ENCODE measurements at regions not wholly inside any gene's neighbourhood (a gene's known extent, or its start where the extent isn't known, plus 50 kb on each side); places are given as distances from the start of the nearest gene placed in this dataset.
A peak's percentile ranks its signal among the peaks of the same experiment; 100 is the strongest.

DNA sequence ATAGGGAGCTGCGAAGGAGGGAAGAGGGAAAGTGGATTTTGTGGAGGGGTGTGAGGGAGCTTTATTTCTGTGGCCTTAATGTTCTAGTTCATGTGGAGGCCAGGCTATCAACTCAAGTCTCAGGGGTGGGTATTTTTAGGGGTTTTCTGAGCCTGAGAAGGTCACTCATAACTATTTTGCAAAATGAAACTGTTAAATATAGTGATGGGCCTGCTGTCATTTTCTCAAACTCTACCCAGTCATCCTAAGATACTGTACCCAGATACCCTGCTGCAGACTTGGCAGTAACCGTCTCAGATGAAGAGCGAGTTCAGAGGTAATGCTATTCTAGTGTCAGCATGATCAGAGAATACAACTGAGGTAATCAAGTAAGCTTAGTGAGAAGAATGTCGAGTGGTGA is 545.0 kb upstream of the TBL1XR1 start:
- DNase-seq (ENCODE audit: low read depth in 2 of 2) = no peak

DNA sequence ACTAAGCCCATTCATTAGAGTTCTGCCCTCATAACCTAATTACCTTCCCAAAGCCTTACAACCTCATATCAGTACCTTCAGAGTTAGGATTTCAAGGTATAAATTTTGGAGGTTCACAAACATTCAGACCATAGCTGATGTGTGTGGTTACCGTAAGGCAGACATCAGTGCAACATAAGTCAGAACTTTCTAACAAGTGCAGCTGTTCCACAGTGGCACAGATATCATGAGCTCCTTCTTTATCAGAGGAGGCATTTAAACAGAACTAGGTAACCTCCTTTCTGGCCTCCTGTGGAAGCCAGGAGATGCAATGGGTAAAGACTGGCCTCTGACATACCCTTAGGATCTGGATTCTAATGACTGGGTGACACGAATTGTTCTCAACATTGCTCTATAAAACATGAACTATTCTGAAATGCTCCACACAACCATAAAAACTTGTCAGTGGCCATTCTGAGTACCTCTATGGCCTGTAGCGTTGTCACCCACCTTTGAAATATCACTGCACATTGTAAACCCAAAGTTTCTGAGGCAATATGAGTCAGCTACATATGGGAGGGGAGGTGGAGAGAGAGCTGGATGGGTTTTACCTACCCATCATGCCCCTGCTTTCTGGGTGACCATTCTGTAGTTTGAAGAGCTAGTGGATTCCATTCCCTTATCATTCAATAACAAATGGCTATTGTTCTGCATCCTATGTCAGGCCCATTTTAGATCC is 546.0 kb upstream of the TBL1XR1 start:
- no peak for DNase-seq (ENCODE audit: low read depth in 2 of 2)

DNA sequence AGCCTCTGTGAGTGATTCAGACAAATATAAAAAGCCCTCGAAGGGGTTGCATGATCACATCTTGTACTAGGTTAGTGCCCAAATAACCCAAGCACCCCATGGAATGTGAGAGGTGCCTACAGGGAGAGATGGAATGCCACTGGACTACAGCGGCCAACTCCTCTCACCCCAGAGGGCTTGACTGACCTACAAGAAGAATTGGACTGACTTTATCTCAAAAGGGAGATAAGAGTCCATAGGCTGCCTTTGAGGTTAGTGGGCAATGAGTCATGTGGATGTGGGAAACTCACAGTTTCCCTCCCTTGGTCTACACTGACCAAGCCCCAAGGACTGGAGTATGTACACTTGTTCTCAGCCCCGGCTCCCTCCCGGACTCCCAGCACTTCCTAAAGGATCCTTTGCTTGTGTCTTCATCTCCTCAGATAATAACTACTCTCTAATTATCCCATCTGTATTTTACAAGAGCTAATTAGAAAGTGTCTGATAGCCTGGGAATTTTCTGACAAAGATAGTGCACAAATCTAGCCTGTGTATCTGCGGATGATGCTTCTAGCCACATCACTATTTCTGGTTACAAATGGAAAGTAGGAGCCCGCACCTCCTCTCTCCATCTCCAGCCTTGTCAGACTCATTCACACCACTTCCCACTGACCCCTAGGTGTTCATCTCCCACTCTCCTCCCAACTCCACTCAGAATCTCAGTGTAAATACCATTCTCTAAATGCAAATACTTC is 547.8 kb upstream of the TBL1XR1 start:
- no peak for DNase-seq (ENCODE audit: low read depth in 2 of 2)

DNA sequence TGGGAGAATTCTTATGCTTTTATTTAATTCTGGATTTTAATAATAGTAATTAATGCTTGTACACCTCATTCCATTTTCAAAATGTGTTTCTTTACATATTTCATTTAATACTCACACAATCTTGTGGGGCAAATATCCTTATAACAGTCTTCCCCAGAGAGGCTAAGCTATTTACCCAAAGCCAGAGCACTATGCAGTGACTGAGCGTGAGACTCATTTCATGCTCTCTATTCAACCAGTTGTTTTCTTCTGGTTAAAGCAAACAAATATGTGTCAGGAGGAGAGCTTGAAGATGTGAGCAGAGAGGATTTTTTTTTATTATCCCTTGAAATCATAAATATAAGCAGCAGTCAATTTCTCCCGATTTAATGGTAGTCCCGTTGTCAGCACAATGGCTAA is 548.3 kb upstream of the TBL1XR1 start:
- no peak for DNase-seq (ENCODE audit: low read depth in 2 of 2)

DNA sequence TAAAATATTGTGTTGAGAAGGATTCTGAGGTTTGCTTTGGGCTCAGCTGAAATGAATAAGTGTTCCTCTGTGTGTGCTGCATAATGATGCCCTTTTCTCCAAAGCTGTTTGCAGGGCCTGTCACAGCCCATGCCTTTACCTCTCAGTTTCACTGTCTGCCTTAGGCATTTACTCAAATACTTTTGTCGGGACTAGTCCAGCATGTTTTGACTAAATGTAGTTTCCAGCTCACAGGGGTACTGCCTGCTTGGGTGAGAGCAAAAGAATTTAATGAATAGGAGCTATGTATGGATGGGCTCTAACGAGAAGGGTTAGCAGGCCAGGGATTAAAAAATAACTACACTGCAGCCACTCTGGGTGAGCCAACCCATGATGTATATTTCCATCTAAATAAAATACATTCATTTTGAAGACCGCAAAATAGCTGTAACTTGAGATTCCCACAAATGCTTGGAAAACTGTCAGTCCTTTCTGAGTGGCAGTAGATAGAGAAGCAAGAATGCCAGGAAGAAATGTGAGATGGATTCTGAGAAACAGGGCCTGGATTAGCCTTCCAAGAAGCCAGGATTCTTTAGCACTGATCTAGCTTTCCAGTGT is 549.2 kb upstream of the TBL1XR1 start:
- DNase-seq (ENCODE audit: low read depth in 2 of 2) = no peak

DNA sequence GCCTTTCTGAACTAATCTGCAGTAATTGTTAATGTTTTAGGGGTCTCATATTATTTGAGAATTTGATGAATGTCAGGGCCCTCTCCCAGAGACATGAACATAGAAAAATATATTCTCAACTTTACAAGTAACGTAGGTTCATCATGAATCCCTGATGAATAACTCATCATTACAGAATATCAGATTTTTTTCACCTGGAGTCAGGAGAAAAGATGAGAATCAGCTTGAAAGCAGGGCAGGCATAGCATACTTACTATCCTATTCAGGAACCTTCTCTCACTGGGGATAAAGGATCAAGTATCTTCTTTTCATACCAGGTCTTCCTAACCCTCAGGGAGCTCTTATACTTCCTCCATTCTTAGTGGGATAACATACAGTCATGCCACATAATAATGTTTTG is 552.6 kb upstream of the TBL1XR1 start:
- no peak for DNase-seq (ENCODE audit: low read depth in 2 of 2)

DNA sequence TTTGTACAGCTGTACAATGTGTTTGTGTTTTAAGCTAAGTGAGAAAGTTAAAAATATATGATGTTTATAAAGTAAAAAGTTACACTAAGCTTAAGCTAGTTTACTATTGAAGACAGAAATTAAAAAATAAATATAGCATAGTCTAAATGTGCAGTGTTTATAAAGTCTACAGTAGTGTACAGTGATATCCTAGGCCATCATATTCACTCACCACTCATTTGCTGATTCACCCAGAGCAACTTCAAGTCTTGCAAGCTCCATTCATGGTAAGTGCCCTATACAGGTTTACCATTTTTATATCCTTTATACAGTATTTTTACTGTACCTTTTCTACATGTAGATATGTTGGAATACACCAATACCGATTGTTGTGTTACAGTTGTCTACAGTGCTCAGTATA is 553.2 kb upstream of the TBL1XR1 start:
- no peak for DNase-seq (ENCODE audit: low read depth in 2 of 2)

DNA sequence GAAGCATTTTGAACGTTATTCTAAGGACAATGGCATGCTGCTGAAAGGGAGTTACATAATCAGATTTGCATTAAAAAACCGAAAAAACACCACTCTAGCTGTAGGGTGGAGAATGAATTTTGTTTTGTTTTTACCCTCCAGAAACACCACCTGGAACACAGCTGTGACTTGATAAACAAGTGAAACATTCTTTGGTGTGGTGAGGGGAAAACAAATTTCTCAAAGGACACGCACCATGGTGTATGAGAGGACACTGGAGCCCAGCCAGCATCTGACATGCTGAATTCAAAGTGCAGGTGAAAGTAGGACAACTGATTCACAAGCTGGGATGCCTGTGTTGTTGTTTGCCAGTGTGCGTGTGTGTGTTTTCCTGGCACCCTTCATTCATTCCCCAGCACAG is 554.5 kb upstream of the TBL1XR1 start:
- no peak for DNase-seq (ENCODE audit: low read depth in 2 of 2)

DNA sequence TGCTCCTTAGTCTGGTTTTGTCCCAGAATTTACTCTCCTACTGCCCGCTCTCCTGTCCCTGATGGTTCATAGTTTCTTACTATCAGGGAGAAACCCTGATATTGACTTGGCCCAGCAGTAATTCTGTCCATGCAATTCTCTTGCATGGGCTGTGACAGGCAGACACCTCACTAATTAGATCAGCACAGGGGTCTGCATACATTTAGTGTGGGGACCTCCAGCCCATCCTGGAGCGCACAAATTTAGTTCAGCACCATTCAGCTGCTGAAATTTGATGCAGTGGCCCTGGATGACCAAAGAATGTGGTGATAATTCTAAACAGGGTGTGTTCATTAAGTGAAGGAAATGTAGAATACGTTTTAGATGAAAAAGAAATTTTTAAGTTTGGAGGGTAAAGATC is 555.5 kb upstream of the TBL1XR1 start:
- DNase-seq (ENCODE audit: low read depth in 2 of 2) = no peak

DNA sequence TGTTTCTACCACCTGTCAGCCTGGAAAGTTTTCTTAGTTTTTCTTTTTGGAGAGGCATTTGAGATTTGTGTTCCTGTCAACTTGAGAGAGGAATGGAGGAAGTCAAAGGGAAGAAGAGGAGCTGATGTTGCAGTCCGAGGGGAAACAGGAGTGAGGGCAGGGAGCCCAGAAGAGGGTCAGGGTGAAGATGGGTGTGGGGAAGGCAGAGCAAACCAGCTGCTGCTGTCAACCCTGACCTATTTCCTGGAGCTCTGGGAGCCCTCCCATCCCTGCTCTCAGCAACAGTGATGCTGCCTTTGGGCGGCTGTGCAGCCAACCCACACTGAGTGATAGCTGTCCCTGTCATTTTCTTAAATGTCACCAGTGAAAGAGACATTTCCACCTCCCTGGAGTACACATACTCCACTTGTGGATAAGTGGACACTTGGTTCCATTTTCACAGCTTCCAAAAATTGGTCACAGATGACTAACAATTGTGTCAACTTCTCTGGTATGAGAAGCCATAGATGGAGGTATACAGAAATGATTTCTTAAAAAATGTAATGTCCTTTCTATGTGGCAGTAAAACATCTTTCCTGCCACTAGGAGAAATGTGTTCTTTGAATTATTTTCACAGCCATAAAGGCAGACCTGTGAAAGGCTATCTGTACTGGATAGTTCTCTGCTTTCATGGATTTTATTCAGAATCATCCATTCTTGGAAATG is 556.3 kb upstream of the TBL1XR1 start:
- DNase-seq (ENCODE audit: low read depth in 2 of 2) = no peak

DNA sequence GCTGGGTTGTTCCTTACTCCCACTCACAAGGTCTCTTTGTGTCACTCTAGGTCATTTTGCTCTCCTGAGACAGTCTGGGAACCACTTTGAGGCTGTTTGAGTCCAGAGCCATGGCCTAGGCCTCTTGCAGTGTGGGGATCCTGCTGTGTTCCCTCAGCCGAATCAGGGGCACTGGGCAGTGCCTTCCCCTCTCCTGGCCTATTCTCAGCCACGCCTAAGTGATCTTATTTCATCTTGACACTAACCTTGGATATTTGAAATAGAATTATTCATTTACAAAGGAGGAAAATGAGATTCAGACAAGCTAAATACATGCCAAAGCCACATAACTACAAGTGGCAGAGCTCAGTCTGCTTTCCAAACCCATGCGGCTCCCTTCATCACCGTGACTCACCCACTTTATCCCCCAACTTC is 557.2 kb upstream of the TBL1XR1 start:
- DNase-seq (ENCODE audit: low read depth in 2 of 2) = no peak

DNA sequence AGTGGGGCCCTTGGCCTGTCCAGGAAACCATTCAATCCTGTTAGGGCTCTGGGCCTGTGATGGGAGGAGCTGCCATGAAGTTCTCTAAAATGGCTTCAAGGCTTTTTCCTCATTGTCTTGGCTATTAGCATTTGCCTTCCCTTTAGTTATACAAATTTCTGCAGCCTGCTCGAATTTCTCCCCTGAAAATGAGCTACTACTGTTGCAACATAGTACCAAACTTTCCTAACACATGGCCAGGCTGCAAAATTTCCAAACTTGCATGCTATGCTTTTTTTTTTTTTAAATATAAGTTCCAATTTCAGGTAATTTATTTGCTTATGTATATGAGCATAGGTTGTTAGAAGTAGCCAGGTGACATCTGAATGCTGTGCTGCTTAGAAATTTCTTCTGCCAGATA is 560.8 kb upstream of the TBL1XR1 start:
- DNase-seq (ENCODE audit: low read depth in 2 of 2) = no peak

DNA sequence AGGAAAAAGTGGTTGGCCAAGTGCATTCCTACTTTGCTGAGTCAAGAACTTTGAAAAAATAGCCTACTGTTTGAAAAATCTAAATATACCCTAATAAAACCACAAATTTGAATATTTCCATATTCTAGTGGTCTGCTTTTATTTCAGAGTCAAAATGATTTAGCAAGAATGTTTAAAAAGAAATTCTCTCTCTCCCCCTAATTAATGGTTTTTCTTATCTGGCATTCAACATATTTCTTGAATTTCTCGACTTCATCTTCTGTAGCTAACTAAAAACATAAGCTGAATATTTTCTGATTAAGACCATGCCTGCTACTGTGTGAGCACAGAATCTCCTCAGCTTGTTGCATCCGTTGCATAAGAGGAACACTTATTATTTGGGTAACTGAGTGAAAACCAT is 563.5 kb upstream of the TBL1XR1 start:
- no peak for DNase-seq (ENCODE audit: low read depth in 2 of 2)

DNA sequence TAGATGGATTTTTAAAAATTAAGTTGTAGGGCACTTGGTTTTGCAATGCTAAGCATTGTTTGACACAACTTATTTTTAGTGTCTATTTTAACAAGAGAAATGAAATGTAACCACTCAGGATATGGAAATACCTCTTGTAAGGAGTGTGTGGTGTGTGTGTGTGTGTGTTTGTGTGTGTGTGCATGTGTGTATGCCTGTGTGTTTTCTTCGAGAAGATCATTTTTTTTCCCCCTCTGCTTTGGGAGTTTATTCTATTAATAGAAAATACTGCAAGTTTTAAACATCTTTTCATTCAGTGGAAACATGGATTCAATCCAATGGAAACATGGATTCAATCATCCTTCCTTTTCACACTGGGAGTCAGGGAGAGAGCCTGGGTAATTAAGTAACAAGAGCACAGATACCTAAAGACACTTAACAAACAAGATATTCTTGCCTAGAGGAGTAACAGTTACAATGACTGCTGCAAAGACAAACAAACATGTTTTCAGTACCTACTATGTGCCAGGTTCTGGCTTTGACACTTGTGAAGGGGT is 567.2 kb upstream of the TBL1XR1 start:
- no peak for DNase-seq (ENCODE audit: low read depth in 2 of 2)

DNA sequence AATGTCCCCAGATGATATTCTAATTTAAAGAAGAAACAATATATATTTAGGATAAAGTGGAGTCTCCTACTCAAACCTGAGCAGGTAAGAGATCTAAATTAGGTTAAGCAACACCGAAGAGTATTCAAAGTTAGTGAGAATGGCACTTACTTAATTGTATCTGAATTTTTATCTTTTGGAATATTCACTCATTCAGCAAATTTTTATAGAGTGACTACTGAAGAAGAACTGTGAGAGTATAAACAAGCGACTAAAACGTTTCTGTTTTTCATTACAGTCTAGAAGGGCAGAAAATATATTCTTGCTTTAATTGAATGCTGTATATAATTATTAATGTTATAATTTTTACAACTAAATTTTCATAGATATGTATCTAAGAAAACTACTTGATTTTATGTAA is 567.7 kb upstream of the TBL1XR1 start:
- no peak for DNase-seq (ENCODE audit: low read depth in 2 of 2)

DNA sequence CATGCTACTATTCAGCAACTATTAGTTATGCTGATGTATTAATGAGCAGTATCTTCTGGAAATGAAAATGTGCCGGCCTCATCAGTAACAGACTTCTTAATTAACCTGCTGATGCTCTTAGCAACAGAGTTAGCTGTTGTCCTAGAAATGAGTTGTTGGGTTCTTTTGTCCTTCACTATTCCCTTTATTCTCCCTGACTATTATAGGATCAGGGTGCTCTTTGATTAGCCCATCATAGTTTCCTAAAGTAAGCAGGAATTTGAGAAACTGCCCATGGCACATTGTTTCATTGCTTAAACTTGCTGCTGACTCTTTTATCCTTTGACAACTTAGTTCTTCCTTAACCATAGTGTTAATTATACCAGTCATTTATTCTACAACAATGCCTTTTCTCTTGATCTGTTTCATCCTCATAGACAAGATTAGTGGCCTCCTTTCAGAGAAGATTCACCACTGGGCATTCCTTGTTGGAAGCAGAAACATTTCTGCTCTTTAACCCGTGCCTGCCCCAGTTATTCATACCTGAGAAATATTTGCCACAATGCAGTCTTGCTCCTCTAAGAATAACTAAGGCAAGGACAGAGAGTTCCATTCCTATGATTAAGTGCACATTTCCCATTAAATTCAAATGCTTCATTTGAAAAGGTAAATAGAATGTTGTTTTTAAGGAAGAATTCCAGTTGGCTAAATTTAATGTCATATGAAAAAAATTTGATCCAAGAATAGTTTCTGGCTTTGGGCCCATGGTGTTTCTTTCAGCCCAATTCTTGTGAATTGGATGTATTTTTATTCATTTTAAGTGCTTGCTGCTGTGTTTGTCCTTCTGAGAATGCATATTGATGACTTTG is 573.3 kb upstream of the TBL1XR1 start:
- DNase-seq (ENCODE audit: low read depth in 2 of 2) = no peak

DNA sequence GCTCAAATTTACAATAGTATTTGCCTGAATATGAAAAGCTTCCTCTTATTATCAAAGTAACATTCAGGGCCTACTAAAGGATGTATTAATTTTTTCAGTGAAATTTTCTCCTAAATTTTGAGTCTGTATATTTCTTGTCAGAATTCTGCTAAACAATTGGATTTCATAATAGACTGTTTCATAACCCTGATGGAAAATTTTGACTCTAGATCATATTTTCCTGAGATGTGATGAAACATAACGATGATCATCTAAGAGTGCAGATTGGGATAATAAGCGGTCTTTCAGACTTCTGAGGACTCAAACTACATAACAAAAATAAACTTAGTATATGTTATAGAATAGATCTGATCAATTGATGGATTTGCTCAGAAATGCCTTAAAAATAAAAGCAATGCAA is 574.5 kb upstream of the TBL1XR1 start:
- no peak for DNase-seq (ENCODE audit: low read depth in 2 of 2)

DNA sequence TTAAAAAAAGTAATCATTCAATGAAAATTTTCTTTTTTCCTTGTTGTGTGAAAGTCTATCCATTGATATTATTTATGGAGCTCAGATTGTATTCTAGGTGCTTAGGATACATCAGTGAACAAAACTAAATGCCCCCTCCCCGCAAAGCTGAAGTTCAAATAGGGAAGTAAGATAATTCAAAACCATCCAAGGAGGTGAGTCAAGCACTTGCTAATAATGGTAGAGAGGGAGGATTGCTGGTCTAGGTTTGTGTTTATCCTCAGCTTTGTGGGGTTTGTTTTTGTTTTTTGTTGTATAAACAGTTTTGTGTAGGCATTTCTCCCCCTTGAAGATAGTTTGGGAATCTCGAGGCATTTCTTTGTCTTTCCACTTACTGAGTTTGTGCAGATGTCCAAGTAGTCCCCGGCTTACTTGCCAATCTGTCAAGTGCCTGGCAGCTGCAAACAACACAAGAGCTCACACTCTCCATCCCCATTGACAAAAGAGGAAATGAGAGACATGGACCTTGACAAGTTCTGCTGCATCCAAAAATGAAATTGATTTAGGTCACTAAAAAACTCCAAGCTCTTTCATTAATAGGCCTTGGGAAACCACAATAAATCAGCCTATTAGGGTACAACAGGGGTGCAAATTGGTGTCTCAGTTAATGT is 575.8 kb upstream of the TBL1XR1 start:
- DNase-seq (ENCODE audit: low read depth in 2 of 2) = no peak

DNA sequence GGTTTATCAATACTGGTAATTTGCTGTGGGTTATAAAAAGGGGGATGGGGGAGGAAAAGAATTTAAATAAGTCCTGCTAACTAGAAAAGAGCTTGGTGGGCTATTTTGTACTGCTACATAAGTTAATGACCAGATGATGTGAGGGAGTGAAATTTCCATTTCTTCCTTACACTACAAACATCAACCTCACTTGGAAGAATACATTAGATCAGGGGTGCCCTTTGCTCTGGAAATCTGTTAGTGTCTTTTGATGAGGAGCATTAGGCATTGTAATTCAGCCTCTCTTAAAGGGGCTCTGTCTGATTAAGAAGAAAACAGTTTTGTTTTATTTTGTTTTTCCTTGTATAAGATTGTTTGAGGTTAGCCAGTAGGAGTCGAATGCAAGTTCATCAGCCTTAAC is 576.4 kb upstream of the TBL1XR1 start:
- no peak for DNase-seq (ENCODE audit: low read depth in 2 of 2)

DNA sequence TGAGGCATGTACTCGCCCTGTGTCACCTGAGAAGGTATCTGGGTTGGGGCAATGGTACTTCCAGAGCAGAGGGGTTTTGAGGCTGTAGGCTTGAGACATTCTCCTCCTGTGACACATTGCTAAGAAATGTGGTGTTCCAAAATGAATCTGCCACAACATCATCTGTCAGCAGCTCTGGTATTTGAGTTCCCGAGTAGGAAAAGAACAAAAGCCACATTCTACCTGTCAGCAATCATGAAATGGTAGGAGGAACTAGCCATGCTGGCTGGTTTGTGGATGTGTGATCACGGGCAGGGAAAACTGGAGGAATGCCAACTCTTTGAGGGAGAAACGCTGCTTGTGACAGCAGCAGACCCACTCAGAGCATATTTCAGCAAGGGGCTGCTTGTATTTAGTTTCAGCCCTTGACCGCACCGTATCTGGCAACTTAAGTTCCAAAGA is 579.4 kb upstream of the TBL1XR1 start:
- DNase-seq (ENCODE audit: low read depth in 2 of 2) = no peak

DNA sequence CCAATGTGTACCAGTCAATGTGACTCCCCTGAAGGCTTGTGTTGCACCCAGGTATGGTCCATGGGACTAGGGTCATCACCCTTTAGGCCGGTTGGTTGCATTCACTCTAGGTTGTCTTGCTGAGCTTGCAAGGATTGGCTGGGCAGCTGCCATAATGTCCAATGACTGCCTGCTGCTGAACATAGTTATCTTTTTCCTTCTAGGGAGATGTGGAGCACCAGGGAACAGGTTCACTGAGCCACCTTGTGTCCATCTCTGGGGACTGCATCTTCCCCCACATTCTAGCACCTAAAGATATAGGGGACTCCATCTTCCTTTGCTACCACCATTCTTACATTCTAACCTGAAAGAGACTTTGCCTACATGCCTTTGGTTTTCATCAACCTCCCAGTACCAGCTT is 580.4 kb upstream of the TBL1XR1 start:
- peak; percentile 7 to 38 for DNase-seq (ENCODE audit: low read depth in 2 of 2)
